Myocyte (in vitro differentiated cells): ENCODE measurements at regions not wholly inside any gene's neighbourhood (a gene's known extent, or its start where the extent isn't known, plus 50 kb on each side); places are given as distances from the start of the nearest gene placed in this dataset.

ENCODE experiments used
- DNase-seq: peaks from one replicate; pipeline ENCODE4 v3.0.0-alpha.2; 2012; ENCODE audit warnings: low read depth

DNA sequence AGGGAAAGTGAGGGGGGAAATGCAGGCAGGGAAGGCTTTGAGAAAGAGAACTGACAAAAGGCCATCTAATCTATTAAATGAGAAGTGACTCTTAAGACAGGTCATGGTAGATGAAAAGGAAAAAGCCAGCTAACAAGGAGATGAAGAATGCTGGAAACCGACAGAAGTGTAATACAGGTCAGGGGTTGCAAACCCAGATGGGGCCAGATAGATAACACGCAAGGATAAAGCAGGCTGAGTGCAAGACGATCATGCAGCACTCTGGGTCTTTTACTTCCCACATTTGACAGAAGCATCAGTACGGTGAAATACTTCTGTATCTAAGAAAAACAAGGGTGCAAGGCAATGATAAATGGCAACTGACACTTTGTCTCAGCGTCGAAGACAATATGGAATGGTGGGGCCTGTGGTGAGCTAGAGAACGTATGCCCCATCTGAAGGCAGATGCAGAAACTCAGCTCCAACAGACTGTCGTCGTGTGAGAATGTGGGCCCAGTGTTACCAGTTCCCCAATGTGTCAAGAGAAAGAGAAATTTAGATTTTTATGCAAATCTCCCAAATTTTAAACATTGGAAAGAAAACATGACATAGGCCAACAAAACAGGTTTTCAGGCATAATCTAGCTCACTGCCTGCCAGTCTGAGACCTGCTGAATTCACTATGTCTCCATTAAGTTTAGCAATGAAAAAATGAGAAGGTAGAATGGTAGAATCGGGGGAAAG is 187.4 kb downstream of the PHLDA1 start:
- DNase-seq = no peak

DNA sequence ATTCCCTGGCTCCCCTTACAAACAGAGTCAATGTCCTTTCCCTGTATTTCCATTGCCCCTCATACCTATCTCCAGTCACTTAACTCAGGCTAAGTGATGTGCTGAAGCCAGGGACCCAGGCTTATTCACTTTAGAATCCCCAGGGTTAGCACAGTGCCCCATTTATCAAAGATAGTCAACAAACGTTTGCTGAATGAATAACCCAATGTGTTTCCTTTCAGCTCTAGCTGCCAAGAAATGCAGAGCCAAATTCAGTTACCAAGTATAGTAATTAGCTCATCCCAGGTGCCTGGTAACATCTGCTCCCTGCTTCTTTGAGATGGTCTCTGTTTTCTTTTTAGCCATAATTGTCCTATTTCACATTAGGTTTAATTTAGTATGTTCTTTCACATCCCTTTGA is 189.5 kb downstream of the PHLDA1 start:
- no peak for DNase-seq

DNA sequence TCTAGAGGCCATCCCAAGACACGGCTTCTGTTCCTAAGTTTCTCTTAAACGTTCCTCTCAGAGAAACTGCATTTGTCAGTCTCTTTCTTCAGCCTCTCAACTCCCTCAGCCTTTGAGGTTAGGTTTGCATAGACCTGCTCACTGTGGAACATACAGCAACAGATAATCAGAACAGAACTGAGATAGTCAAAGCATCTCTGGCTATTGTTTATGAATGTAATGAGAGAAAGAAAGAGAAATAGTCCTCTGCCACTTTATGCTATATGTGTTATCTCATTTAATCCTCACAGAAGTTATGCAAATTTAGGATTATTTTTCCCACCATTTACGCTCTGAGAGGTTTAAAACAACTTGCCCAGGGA is 190.6 kb downstream of the PHLDA1 start:
- DNase-seq = no peak

DNA sequence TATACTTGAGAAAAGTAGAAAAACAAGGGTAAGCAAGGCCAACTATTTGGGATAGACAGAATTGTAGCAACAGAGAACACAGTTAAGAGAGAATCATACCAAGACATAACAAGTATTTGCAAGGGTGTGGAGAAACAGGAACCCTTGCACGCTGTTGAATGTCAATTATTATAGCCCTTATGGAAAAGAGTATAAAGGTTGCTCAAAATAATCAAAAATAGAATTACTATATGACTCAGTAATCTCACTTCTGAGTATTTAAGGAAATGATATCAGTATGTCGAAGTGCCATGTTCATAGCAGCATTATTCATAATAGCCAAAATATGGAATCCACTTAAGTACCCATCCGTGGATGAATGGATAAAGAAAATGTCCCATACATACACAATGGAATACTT is 193.3 kb downstream of the PHLDA1 start:
- DNase-seq = no peak

DNA sequence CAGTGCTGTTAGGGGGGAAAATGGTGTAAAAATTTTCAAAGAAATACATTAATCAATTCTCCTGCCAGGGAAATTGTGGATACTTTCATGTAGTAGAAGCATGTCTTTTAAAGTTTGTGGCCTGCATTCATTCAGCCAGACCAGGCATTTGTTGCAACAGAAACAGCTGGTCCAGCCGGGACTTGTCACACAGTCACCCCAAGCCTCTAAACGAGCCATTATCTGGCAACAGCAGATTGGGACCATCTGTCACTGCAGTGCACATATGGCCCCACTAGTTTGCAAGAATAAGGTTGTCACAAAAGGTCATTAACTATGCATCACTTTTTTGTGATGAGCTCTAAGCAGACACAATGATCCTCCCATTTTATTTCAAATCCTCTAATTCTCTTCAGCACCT is 193.9 kb downstream of the PHLDA1 start:
- peak; percentile 88 for DNase-seq

DNA sequence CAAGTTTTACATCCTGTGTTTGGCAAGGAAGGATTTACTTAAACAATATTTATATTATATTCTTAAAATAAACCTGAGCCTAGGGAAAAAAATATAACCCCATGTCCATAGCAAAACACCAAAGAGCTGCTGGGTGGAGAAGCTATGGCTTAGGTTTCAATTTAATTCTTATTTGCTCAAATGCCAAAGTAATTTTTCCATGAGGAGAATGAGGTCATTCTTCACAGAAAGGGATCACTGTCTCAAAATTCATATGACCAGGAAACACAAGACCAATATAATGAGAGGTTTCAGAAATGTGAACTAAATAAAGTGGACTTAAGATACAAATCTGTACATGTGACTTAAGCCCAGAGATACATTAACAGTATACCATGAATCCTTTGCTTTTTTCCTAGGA is 195.0 kb downstream of the PHLDA1 start:
- no peak for DNase-seq

DNA sequence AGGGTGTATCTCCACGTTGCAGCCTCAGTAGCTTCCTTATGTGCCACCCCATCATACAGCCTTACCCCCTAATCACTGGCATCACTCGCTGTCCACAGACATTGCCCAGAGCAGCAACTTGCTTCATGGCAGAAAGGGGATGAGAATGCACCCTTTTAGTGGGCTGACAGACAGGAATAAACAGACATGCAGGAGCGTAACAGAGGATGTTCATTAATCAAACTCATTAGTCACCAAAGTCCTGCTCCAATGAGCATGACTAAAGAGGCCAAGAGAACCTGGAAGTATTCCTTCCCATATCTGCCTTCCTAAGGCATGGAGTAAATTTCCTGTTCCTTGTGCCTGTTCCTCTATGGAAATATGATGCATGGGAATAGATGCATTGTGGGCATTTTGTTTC is 197.0 kb downstream of the PHLDA1 start:
- DNase-seq = no peak

DNA sequence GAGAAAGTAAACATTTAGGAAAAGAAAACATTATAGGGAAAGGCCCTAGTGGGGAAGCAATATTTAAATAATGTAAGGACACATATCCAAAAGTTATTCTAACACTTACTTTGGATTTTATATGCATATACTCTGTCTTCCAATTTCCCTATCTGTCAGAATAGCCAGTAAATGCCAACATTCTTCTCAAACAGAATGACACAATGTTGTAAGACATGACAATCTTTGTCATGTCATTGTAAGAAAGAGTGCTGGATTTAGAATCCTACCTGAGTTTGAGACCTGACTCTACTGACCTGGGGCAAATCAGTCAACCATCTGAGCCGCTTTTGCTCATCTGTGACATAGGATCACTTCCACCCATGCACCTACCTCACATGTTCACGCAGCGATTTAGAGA is 198.3 kb downstream of the PHLDA1 start:
- no peak for DNase-seq

DNA sequence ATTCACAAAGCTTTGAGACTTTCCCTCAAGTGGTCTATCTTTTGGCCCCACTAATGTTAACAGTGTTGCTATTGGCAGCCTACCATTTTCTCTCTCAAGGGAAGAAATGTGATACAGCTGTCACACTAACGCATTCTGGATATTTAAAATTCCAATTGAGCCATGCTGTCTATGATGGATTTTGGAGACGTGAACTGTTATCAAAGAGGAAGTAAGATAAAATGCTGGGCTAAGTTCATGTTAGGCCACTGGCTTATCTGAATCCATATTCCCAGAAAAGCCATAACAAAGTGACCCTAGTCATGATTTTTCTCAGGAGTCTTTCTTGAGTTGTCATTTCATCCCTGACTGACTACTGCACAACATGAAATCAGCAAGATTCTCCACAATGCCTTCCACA is 200.2 kb downstream of the PHLDA1 start:
- DNase-seq = no peak

DNA sequence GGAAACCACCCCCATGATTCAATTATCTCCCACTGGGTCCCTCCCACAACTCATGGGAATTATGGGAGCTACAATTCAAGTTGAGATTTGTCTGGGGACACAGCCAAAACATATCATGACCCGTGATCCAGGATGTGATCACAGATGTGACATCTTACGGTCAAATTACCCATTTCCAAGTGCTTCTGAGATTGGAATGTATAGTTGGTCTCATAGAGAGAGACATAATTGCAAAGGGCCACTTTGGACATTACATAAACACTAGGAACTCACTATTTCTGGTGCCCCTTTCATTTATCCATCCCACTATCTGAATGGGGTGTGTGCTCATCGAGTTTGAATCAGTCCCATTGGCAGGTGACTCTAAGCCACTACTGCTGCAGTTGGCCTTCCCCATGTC is 204.5 kb downstream of the PHLDA1 start:
- DNase-seq = no peak

DNA sequence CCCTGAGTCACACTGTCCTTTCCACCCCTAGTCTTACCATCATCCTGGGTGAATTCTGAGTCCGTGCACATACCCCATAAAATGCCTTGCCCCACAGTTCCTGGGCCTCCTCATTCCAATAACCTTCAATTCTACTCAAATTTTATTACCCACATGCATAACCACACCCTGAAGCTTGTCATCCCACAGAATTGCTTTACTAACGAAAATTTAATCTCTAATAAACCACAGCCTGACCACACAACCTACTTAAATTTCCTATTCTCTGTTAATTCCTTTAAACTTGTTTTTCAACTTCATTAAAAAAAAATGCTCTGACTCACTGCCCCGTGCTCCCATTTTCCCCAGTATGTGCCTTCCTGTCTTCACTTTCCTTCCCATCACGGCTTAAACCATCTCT is 205.9 kb downstream of the PHLDA1 start:
- peak; percentile 68 for DNase-seq

DNA sequence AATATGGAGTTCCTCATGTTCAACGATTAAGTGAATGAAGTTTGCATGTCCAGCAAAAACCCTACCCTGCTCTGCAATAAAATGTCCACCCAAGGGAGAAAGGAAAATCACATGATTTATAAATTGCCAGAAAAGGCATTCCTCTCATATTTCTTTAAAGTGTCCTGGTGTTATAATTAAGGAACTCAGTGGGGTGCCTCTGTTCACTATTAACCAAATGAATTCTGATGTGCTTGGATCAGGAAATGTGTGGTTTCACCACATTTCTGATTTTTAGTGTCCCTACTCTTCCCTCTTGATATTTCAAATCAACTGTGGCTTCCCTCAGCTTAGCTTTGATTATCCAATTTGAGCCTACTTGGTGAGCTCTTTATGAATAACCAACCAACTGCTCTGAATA is 208.1 kb downstream of the PHLDA1 start:
- DNase-seq = no peak

DNA sequence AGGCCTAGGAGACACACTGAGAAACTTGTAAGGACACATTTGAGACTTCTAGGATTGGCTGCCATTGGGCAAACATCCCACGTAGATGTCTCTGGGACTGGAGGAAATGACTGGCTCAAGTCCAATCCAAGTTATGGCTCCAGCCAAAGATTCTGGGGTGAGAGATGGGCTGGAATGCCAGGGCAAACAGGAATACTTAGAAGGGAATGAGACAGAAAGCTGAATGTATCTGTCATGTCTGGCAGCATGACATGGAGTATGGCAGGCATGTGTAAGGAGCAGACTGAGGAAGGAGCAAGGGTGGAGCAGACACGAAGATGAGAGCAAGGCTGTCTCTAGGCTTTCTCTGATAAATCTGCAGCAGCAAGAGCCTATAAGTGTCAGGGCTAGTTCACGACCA is 209.2 kb downstream of the PHLDA1 start:
- DNase-seq = no peak

DNA sequence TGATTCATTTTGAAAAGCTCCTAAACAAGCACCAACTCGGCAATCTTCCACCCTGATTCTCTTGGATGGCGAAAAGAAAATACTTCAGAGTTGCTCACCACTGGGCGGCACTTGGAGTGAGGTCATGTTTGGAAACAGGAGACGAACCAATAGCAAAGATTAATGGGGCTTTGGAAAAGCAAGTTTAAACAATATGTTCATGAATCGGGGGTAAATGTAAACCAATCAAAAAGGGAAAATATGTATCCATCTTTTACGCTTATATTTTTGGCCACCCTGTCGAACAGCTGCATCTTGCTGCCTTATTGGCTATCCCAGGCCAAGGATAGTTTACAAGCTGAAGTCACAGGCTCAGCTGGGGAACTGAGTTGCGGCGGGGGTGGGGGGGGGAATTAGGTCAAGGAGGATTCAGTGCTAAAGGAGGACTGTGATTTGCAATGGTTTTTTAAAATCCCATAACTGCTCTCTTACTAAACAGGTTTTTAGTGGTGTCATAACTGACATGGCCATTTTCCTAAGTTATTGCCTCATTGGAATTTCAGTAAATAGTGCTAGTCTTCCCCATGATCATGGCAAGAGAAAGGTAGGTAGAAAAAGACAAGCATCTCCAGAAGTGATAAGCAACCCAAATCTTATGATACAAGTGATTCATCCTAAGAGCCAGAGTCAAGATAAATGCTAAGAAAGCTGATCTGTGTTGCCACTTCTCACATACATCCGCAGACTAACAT is 210.6 kb downstream of the PHLDA1 start:
- peak; percentile 84 for DNase-seq

DNA sequence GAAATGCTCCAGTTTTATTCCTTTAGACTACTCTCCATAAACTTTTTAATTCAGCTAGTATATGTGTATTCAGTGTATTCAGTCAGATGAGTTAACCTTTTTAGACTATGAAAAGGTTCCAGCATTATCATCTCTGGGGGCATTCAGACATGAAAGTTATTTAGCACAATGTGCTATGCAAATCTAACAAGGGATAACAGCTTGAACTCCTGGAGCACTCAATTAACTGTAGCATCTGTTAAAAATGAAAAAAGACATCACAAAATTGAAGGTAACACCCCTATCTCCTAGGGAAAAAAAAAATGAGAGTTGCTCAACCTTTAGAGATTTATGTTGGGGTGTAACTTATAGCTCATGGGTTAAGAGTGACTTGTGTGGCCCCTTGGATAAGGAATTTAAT is 211.5 kb downstream of the PHLDA1 start:
- DNase-seq = no peak

DNA sequence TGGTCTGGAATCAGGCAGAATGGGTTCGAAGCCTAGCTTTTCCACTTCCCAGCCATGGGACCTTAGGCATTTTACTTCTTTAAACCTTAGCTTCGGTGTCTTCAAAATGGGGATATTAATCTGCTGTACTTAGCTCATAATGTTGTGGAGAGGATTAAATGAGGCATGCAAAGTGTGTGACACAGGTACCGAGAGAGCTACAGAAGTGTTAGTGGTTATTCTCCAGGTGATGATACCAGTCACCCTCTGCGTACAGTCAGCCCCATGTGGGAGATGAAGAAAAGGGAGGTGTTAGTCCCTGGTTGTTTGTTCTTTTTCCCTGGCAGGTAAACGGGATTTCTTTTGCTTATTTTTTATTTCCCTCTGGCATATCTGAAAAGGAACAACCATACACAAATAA is 212.1 kb downstream of the PHLDA1 start:
- DNase-seq = no peak

DNA sequence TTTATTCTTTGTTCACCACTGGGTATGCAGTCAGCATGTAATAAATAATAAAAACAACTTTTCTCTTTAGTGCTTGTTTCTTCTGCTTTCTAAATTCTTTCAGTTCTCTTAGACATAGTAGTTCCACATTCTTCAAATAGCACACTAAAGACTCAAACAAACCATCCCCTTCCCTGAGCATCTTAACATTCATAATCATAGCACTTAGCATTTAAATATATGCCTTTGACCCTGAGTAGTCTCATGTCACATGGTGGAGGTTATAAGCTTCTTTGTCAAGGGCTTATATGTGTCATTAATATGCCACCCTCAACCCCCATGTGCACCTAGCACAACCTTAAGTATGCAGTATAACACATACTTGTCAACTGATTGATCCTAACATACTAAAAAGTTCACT is 212.7 kb downstream of the PHLDA1 start:
- DNase-seq = no peak

DNA sequence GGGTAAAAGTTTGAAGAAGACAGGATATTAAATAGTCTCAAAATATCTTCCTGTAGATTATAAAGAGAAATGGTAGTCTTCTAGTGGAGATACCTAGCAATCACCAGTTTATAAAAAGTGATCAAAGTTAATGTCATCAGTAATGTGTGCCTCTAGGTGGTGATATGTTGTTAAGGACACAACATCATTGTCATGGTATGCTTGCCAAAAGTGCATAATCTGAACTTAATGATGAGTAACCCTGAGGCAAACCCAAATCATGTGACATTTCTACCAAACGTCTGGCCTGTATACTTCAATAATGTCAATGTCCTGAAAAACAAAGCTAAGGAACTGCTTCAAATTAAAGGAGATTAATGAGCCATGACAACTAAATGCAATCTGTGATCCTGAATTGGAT is 214.7 kb downstream of the PHLDA1 start:
- DNase-seq = peak; percentile 33

DNA sequence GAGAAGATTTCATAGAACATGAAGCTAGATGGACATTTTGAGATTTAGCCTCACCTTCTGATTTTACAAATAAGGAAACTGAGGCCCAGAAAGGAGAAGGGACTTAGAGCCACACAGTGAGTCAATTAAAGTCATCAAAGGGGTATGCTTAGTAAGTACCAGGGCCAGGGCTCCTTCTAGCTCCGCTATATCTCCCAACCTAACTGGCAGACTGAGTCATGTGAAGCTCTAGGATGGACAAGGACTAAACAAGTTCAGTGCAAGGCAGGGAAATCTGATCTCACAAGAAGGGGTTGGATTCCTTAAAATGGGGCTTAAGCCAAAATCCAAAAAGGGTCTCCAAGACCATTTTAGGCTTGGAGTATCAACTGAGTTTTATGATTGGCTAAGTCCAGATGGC is 215.8 kb downstream of the PHLDA1 start:
- DNase-seq = peak; percentile 20

DNA sequence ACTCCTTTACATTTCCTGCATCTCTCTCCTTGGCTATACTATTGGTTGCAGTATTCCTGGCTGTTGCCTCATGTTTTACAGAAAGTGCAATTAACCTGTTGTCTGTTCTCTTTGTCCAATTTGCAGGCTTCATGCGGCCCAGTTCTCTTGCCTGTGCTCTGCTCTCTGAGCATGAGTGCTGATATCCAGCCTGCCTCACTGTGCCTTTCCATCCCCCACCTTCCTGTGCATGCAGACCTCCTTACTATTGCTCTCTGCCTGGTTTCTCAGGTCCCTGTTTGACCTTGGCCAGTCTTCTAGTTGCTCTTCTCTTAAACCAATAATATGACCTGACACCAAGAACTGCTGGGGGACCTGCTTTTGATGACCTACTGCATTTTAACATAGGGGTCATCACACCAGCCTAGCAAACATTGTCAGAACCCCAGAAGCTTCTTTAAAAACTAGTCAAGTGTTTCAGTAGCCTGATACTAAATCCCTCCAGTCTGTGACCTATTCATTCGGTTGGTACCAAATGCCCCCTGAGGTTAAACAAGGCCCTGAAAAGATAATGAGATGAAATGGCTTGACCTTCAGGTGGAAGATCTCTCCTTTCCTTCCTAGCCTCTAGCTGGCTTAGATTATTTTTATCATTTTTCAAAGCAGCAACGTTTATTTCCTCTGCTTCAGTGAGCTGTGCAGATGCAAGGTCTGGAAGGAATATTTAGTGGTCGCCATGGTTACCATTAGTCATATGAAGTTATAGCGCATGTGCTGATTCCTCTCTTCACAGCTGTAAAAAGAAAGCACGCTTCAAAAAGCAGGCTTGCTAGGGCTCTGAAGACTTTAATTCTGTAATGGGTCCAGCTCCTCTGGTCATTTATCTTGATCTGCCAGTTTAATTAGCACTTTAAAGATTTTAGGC is 216.5 kb downstream of the PHLDA1 start:
- peak; percentile 87 for DNase-seq

DNA sequence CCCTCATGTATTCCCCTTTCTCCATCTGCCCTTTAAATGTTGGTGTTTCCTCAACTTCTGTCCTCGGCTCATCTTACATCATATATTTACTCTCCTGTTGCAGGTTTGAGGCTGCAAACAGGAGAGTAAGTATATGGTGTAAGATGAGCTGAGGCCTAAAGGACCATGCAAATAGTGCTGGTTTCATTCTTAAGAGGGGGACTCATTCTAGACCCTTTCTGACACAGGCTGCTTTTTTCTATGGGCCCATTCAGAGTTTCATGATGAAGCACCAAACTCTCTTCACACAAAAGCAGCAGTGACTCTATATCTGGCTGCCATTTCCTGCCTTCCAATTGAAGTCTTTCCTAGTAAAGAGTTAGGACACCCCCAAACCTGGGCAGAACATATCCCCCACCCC is 218.5 kb downstream of the PHLDA1 start:
- no peak for DNase-seq
